ENCODE measurements at regions not wholly inside any gene's neighbourhood (a gene's known extent, or its start where the extent isn't known, plus 50 kb on each side); places are given as distances from the start of the nearest gene placed in this dataset.

DNA sequence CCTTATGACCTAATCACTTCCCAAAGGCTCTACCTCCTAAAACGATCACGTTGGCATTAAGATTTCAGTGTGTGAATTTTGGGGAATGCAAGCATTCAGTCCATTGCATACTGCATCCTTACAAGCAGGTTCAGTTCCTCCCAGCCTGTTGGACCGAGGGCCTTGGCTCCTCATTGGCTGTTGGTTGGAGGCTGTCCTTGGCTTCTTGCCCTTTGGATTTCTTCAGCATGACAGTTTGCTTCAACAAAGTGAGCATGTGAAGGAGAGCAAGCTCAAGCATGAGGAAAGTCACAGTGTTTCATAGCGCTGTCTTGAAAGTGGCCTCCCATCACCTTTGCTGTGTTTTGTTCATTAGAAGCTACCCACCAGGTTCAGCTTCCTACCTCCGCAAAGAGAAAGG is 109.5 kb downstream of the GADD45G start:
- H3K27ac Mint-ChIP-seq: no peak overlapping the region
- H3K36me3 Mint-ChIP-seq: no peaks in the 10 kb centered on the region
- no peaks in the 10 kb centered on the region for H3K9me3 Mint-ChIP-seq
- peaks cover 9 to 14% of the 10 kb centered on the region in 2 donors for H3K4me1 Mint-ChIP-seq
- no peak for DNase-seq
- H3K27me3 Mint-ChIP-seq (ENCODE audit: low read depth in 3 of 3): peaks cover 0 to 2% (median 0%) of the 10 kb centered on the region in 3 donors
- no peak overlapping the region for H3K4me3 Mint-ChIP-seq

DNA sequence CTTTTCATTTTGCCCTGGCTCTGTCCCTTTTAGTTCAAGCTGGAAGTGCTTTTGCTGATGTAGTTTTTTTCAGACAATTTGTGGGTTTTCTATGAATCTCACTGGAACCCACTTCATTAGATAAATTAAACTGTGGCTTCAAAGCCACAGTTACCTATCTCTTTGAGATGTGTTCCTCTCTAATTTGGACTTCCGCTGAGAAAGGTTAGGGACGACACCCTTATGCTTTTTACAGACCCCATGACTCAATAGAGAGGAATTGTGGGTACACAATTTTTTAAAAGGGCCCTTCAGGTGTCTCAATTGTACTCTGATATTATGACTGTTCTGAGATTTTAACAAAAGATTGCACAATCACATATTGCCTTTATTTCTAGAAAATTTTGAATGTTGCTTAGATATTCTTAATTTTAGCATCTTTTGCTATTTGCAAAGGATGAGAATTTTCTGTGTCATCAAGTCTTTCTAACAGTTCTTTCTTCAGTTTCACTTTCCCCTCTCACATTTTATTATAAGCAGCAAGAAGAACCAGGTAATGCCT is 110.6 kb downstream of the GADD45G start:
- Mint-ChIP-seq H3K9me3 (no peaks in the 10 kb centered on the region), H3K36me3 (no peaks in the 10 kb centered on the region), H3K4me3 (no peak overlapping the region), H3K27ac (no peak overlapping the region), H3K27me3 (ENCODE audit: low read depth in 3 of 3) (peaks cover 0 to 2% (median 0%) of the 10 kb centered on the region in 3 donors), H3K4me1 (peaks cover 9 to 14% of the 10 kb centered on the region in 2 donors)
- no peak for DNase-seq

DNA sequence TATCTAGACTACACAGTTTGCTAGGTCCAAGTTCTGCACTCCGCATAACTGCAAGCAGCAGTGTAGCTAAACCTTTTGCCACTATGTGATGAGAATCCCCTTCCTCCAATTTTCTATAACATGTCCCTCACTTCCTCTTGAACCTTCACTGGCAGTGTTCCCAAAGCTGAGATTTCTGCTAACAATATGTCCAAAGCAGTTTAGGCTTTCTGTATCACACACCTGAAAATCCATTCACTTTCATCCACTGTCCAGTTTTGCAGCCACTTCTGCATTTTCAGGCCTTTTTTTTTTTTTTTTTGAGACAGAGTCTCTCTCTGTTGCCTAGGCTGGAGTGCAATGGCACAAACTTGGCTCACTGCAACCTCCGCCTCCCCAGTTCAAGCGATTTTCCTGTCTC is 111.1 kb downstream of the GADD45G start:
- Mint-ChIP-seq H3K27me3 (ENCODE audit: low read depth in 3 of 3) (peaks cover 0 to 2% (median 0%) of the 10 kb centered on the region in 3 donors), H3K4me3 (no peak overlapping the region), H3K27ac (no peak overlapping the region), H3K36me3 (no peaks in the 10 kb centered on the region), H3K9me3 (no peaks in the 10 kb centered on the region), H3K4me1 (peaks cover 9 to 14% of the 10 kb centered on the region in 2 donors)
- DNase-seq: no peak

DNA sequence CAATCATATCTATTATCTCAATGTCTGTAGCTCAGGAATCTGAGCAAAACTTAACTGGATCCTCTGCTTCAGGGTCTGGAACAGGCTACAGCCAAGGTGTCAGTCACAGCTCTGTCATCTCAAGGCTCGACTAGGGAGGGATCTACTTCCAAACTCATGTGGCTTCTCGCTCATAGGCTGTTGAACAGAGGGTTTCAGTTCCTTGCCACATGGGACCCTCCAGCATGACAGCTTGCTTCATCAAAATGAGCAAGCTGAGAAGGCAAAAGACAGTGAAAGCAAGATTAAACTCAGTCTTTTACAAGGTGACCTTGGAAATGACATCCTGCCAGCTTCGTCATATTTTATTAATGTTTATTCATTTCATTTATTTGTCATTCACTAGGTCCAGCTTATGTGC is 111.7 kb downstream of the GADD45G start:
- Mint-ChIP-seq H3K4me3 (no peak overlapping the region), H3K9me3 (no peaks in the 10 kb centered on the region), H3K27ac (no peak overlapping the region), H3K27me3 (ENCODE audit: low read depth in 3 of 3) (peaks cover 0 to 2% (median 0%) of the 10 kb centered on the region in 3 donors), H3K4me1 (peaks cover 9 to 14% of the 10 kb centered on the region in 2 donors), H3K36me3 (no peaks in the 10 kb centered on the region)
- DNase-seq: no peak

DNA sequence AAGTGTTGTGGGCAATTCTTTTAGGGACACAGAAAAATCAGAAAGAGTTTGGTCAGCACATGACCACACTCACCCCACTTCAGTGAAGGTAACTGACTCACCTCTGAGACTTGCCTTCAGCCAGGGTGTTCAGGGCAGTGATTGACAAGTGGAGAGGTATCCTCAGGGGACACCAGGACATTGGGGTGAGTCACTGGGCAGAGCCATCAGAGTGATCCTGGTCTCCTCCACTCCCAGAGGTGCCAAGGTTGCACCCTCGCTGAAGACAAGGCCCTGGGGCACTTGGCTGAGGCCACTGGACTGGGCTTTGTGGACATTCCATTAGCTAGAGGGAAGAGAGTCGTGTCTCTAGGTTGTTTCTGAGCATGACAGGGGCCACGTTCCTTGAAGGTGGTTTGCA is 113.4 kb downstream of the GADD45G start:
- Mint-ChIP-seq H3K4me3 (no peak overlapping the region), H3K9me3 (no peaks in the 10 kb centered on the region), H3K36me3 (no peaks in the 10 kb centered on the region), H3K27ac (no peak overlapping the region), H3K27me3 (ENCODE audit: low read depth in 3 of 3) (peaks cover 0 to 3% (median 2%) of the 10 kb centered on the region in 3 donors), H3K4me1 (peaks cover 9 to 14% of the 10 kb centered on the region in 2 donors)
- no peak for DNase-seq

DNA sequence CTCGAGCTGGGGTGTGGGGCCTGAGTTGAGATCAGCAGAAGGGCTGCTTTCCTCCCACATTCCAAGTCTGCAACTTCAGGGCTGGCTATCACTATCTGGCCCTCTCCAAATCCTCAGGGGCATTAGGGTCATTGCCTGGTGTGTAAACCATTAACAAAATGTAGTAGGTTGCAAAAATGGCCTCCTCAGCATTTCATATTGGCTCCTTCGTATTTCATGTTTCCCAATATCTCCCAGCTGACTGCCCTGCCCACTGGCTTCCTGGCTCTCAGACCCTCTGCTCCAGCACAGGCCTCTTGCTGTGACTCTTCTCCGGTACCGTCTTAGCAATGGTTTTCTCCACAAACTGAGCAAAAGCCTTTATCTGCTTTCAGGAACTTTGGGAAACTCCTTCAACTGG is 113.8 kb downstream of the GADD45G start:
- Mint-ChIP-seq H3K4me1 (peaks cover 9 to 14% of the 10 kb centered on the region in 2 donors), H3K4me3 (no peak overlapping the region), H3K27me3 (ENCODE audit: low read depth in 3 of 3) (peaks cover 0 to 3% (median 2%) of the 10 kb centered on the region in 3 donors), H3K36me3 (no peaks in the 10 kb centered on the region), H3K9me3 (no peaks in the 10 kb centered on the region), H3K27ac (no peak overlapping the region)
- no peak for DNase-seq

DNA sequence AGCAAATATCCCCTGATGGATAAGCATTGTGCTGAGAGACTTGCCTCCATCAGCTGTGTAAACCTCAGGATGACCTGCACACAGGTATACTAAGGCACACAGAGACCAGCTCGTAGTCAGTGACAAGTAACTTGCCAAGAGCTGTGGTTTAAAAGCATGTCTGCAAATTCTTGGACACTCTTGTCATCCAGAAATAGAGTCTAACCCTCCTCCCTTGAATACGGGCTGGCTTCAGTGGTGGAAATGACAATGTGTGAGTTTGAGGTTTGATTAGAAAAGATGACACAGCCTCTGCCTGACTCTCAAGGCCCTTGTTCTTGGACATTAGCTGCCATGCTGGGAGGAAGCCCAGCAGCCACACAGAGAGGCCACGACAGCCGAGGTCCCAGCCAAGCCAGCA is 114.4 kb downstream of the GADD45G start:
- peaks cover 9 to 14% of the 10 kb centered on the region in 2 donors for H3K4me1 Mint-ChIP-seq
- no peak overlapping the region for H3K27ac Mint-ChIP-seq
- DNase-seq: no peak
- H3K27me3 Mint-ChIP-seq (ENCODE audit: low read depth in 3 of 3): peaks cover 0 to 3% (median 2%) of the 10 kb centered on the region in 3 donors
- no peaks in the 10 kb centered on the region for H3K9me3 Mint-ChIP-seq
- no peaks in the 10 kb centered on the region for H3K36me3 Mint-ChIP-seq
- no peak overlapping the region for H3K4me3 Mint-ChIP-seq

DNA sequence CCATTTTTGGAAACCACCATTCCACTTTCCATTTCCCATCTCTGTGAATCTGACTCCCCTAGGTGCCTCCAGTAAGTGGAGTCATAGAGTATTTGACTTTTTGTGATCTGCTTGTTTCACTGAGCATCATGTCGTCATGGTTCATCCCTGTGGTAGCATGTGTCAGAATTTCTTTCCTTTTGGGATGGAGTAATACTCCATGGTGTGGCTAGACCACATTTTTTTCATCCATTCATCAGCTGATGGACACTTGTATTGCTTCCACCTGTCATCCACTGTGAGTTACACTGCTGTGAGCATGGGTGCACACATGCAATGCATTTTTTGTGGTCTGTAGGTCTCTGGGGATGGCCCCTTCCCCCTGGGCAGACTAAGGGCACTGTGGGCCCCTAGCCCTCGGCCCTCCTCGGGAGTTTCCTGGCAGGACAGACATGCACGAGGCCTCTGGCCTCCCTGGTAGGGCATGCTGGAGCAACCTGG is 115.9 kb downstream of the GADD45G start:
- peaks cover 2 to 7% (median 4%) of the 10 kb centered on the region in 3 donors for H3K27me3 Mint-ChIP-seq (ENCODE audit: low read depth in 3 of 3)
- H3K36me3 Mint-ChIP-seq: no peaks in the 10 kb centered on the region
- DNase-seq: no peak
- H3K9me3 Mint-ChIP-seq: no peaks in the 10 kb centered on the region
- peaks cover 2% of the 10 kb centered on the region in 2 donors for H3K4me1 Mint-ChIP-seq
- no peak overlapping the region for H3K4me3 Mint-ChIP-seq
- no peak overlapping the region for H3K27ac Mint-ChIP-seq

DNA sequence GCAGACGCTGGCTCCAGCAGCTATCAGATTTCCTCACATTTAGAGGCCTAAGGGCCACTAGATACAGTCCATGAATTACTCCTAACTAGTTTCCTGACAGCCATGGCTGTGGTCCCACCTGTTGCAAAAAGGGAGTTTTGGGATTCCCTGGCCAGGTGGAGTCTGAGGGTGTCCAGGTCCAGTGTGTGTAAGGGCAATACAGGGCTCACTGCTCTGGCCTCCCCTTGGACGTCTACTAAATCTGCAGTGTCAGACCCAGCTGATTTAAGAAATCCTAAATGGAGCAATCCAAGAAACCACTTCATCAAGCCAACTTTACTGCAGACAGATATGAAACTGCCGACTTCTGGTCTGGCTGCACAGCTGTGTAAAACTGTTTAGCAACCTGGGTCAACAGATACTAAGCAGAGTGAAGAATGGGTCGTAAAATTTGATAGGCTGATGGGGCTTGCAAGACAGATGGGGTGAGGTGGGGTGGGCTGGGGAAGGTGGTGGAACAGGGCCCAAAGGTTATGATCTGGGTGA is 116.4 kb downstream of the GADD45G start:
- H3K9me3 Mint-ChIP-seq: no peaks in the 10 kb centered on the region
- no peaks in the 10 kb centered on the region for H3K4me1 Mint-ChIP-seq
- no peak for DNase-seq
- H3K4me3 Mint-ChIP-seq: no peak overlapping the region
- H3K27ac Mint-ChIP-seq: no peak overlapping the region
- H3K27me3 Mint-ChIP-seq (ENCODE audit: low read depth in 3 of 3): peaks cover 2 to 8% (median 4%) of the 10 kb centered on the region in 3 donors
- no peaks in the 10 kb centered on the region for H3K36me3 Mint-ChIP-seq

DNA sequence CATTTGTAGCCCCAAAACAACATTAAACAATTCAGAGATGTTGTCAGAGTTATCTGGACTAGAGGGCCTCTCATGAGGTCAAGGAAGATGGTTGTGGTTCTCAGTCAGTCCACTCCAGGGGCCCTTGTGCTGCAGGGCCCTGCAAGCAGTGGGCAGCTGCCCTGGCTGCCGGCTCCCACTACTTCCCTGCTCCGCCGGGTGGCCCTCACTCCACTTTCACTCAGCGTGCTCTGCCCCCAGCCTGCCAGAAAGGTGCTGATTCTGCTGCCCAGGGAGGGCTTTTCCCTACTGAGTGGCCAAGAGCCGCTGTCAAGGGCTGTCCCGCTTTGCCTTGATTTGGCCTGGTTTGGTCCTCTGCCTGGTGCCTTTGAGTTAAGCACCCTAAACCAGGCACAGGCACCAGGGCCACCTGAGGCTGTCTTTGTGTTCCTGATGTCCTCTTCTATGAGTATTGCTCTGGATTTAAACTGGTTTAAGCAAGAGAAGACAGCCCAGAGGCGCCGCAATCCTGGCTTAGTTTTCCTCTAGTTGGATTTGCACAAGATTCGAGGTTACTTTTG is 117.2 kb downstream of the GADD45G start:
- no peak overlapping the region for H3K4me3 Mint-ChIP-seq
- H3K36me3 Mint-ChIP-seq: no peaks in the 10 kb centered on the region
- H3K4me1 Mint-ChIP-seq: no peaks in the 10 kb centered on the region
- H3K27me3 Mint-ChIP-seq (ENCODE audit: low read depth in 3 of 3): peaks cover 2 to 8% (median 4%) of the 10 kb centered on the region in 3 donors
- no peak overlapping the region for H3K27ac Mint-ChIP-seq
- no peaks in the 10 kb centered on the region for H3K9me3 Mint-ChIP-seq
- no peak for DNase-seq

DNA sequence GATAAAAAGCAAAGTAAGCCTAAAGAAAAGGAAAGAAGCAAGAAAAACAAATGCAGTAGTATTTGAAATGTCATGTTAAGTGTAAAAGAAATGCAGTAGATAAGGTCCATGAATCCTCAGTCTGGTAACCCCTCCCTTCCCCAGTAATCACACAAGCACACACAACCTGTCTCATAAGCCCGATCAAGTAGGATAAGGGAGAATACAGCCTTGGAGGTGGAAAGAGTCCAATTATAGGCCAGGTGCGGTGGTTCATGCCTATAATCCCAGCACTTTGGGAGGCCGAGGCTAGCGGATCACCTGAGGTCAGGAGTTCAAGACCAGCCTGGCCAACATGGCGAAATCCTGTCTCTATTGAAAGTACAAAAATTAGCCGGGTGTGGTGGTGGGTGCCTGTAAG is 117.9 kb downstream of the GADD45G start:
- no peaks in the 10 kb centered on the region for H3K4me1 Mint-ChIP-seq
- no peak overlapping the region for H3K27ac Mint-ChIP-seq
- H3K36me3 Mint-ChIP-seq: no peaks in the 10 kb centered on the region
- DNase-seq: no peak
- H3K4me3 Mint-ChIP-seq: no peak overlapping the region
- H3K9me3 Mint-ChIP-seq: no peaks in the 10 kb centered on the region
- H3K27me3 Mint-ChIP-seq (ENCODE audit: low read depth in 3 of 3): peaks cover 2 to 8% (median 4%) of the 10 kb centered on the region in 3 donors

DNA sequence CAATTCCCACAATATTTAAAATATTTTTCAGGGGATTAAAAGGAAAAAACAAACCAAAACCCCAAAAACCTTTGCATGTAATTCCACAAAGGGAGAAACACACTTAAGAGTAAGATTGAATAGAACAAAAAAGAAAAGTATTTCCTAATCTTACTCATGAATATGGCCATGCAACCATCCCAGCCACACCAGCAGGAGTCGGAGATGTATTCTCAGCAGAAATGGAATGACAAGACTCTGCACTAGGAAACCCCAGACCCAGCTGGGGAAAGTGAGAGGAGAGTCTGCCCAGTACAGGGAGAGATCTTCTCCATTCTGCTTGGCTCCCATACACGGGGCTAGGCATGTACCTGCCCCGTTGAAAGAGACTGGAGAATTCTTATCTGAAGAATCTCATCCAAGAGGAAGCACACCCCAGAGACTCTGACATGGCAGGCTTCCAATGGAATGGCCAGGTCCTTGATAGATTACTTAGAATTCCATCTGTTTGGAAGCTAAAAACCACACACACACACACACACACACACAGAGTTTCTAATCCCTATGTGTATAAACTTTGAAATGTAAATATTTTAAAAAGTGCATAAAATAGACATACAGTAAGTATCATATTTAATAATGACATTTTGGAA is 118.8 kb downstream of the GADD45G start:
- Mint-ChIP-seq H3K4me1 (no peaks in the 10 kb centered on the region), H3K27ac (no peak overlapping the region), H3K27me3 (ENCODE audit: low read depth in 3 of 3) (peaks cover 2 to 8% (median 4%) of the 10 kb centered on the region in 3 donors), H3K36me3 (no peaks in the 10 kb centered on the region), H3K9me3 (no peaks in the 10 kb centered on the region), H3K4me3 (no peak overlapping the region)
- DNase-seq: no peak

DNA sequence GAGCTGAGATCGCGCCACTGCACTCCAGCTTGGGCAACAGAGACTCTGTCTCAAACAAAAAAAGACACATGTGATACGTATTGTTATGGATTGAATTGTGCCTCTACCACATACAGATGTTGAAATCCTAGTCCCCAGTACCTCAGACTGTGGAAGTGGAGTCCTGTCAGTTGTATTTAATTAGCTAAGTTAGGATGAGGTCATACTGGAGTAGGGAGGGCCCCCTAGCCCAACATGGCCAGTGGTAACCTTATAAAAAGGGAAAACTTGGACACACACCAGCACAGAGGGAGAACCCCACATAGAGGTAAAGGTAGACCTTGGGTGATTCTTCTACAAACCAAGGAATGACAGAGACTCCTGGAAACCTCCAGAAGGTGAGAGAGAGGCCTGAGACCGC is 119.8 kb downstream of the GADD45G start:
- no peaks in the 10 kb centered on the region for H3K4me1 Mint-ChIP-seq
- H3K27ac Mint-ChIP-seq: no peak overlapping the region
- H3K9me3 Mint-ChIP-seq: no peaks in the 10 kb centered on the region
- no peak overlapping the region for H3K4me3 Mint-ChIP-seq
- H3K36me3 Mint-ChIP-seq: no peaks in the 10 kb centered on the region
- H3K27me3 Mint-ChIP-seq (ENCODE audit: low read depth in 3 of 3): peaks cover 2 to 10% (median 2%) of the 10 kb centered on the region in 3 donors
- DNase-seq: no peak

DNA sequence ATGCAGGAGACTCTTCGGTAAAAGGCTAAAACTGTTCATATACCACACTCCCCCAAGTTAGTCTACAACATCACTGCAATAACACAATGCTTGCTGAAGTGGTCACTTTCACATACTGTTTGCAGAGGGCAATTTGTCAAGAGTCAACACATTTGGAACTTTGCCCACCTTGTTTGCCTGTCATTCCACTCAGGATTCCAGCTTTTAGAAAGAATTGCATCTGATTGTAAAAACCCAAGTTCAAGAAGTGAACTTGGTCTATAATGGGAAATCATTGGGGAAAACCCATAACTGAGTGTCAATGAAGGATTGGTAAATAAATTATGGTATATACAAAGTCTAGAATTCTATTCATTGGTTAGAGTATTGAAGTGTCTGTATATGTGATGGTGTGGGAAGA is 120.5 kb downstream of the GADD45G start:
- Mint-ChIP-seq H3K27ac (no peak overlapping the region), H3K27me3 (ENCODE audit: low read depth in 3 of 3) (peaks cover 2 to 10% (median 2%) of the 10 kb centered on the region in 3 donors), H3K4me1 (no peaks in the 10 kb centered on the region), H3K36me3 (no peaks in the 10 kb centered on the region), H3K9me3 (no peaks in the 10 kb centered on the region), H3K4me3 (no peak overlapping the region)
- no peak for DNase-seq
